Gastrocnemius medialis (tissue), 4 donors: ENCODE measurements at regions not wholly inside any gene's neighbourhood (a gene's known extent, or its start where the extent isn't known, plus 50 kb on each side); places are given as distances from the start of the nearest gene placed in this dataset.

Experiments used
- CTCF ChIP-seq, 5 experiments: fragments of 450-650 bp in 3 of 5; fragments of 200-600 bp in 2 of 5; sonication (generic) in 2 of 5; IDR thresholded peaks in 4 of 5; conservative IDR thresholded peaks in 1 of 5; 1 replicate in 4 of 5; 2 replicates in 1 of 5; pipeline ENCODE4 v1.5.1; 2016 to 2019; ENCODE audit warnings: antibody characterized with exemption in 5 of 5, mild to moderate bottlenecking in 3 of 5, moderate library complexity in 3 of 5
- POLR2A ChIP-seq, 2 donors: fragments of 450-650 bp; IDR thresholded peaks; one replicate each; pipeline ENCODE4 v1.6.1; 2017; ENCODE audit warnings: antibody characterized with exemption in 2 of 2, mild to moderate bottlenecking in 2 of 2, moderate library complexity in 2 of 2

GRCh38 chr11:70908223-70908622 lies 344.2 kb downstream of the SHANK2 start:
- no peak for TF ChIP-seq POLR2A (IDR thresholded peaks at IDR 0.05)
- no peak for TF ChIP-seq CTCF (IDR thresholded peaks at IDR 0.05 in 4 of 5, conservative IDR thresholded peaks at IDR 0.05 in 1 of 5)
